H4 (cell line): ENCODE measurements at regions not wholly inside any gene's neighbourhood (a gene's known extent, or its start where the extent isn't known, plus 50 kb on each side); places are given as distances from the start of the nearest gene placed in this dataset.
"Not testable (repeated sequence)": the region's sequence is repeated elsewhere in the genome, so short reads cannot be mapped to it uniquely, and the experiment has no call there.

ENCODE experiments used
- DNase-seq: peaks from one replicate; pipeline ENCODE4 v3.0.0-alpha.2; 2015; ENCODE audit warnings: low spot score

DNA sequence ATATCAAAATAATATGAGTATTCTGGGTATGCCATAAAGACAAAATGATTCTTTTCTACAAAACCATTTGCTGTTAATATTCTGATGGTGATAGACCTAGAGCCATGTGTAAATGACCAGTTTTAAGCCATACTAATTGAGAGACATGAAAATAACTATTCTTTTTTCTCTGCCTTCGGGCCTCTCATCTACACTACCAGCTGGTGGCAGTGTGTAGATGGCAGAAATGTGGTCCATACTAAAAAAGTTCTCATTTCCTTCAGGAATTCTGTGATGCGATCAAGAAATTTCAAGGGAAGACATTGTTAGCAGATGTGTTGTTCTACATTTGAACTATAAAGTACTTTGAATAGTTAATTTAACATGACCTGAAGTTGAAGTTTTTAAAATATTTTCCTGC is 485.2 kb downstream of the TRIB2 start:
- peak; percentile 36 for DNase-seq

DNA sequence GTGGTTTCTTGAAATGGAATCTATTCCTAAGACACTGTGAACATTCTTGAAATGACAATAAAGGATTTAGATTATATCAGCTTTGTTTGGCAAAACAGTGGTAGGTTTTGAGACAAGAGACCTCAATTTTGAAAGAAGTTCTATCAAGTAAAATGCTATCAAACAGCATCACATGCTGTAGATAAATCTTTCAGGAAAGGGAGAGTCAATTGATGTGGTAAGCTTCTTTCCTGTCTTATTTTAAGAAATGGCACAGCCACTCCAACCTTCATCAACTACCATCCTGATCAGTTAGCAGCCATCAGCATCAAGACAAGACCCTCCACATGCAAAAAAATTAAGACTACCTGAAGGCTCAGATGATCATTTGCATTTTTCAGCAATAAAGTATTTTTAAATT is 495.4 kb downstream of the TRIB2 start:
- no peak for DNase-seq

GRCh38 chr2:13218205-13218604 is 501.5 kb downstream of the TRIB2 start:
- DNase-seq: no peak

DNA sequence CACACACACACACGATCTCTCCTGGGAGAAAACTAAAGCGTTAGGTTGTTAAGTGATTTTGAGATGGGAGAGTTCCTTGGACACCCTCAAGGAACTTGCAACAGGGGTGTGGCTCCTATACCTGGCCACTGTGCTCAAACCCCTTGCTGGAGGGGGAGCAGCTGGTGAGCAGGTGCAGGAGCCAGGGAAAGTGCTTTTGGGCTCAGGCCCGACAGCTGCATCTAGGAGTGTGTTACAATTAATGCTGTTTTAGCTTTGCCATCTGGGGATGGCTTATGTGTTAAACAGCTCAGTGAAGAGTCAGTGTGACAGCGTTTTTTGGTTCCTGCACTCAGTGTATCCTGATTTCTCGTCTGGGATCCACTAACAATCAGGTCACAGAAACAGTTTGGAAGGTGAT is 510.8 kb downstream of the TRIB2 start:
- no peak for DNase-seq

DNA sequence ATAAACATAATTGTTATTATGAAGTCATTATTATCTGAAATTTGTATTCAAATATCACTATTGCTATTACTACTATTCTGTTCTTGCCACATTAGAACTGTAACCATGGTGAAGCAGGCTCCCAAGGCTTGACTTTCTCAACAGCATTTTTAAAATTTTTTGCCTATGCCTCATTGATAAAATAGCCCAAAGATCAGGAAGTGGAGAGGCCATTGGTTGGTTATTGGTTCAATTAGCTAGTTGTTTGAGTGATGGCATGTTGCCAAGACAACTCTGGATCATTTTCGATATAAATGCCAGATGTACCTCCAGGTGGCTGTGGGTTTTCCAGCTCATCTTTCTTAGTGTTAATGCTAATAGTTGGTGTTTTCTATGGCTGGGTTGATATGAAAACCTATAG is 513.5 kb downstream of the TRIB2 start:
- no peak for DNase-seq

- DNase-seq: no peak
These were observed 523.3 kb downstream of the TRIB2 start for GRCh38 chr2:13240061-13240460.

- DNase-seq: no peak
These were observed 524.2 kb downstream of the TRIB2 start for GRCh38 chr2:13240789-13241487.

DNA sequence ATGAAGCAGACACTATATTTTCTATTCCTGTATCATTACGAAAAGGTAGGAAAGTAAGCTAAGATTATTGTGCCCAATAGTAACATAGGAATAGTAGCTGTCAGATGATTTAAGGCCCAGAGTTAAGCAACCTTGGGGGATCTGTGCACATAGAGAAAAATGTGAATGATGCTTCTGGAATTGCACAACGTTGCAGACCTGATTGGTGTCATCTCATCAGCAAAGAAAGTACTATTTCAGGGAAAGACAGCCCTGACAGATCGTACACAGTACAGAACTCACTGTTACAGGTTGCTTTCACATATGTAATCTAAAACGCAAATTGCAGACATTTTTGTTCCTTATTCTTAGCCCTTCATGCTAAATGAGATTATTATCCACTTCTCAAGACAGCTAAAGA is 535.9 kb downstream of the TRIB2 start:
- DNase-seq: no peak

GRCh38 chr2:13255485-13255884 is 538.7 kb downstream of the TRIB2 start:
- DNase-seq: no peak

GRCh38 chr2:13260402-13260801 is 543.7 kb downstream of the TRIB2 start:
- DNase-seq: no peak

GRCh38 chr2:13266166-13266565 is 549.4 kb downstream of the TRIB2 start:
- DNase-seq: no peak

- no peak for DNase-seq
These were observed 568.0 kb downstream of the TRIB2 start for GRCh38 chr2:13284688-13285087.

GRCh38 chr2:13289310-13289709 is 572.6 kb downstream of the TRIB2 start:
- DNase-seq: no peak

DNA sequence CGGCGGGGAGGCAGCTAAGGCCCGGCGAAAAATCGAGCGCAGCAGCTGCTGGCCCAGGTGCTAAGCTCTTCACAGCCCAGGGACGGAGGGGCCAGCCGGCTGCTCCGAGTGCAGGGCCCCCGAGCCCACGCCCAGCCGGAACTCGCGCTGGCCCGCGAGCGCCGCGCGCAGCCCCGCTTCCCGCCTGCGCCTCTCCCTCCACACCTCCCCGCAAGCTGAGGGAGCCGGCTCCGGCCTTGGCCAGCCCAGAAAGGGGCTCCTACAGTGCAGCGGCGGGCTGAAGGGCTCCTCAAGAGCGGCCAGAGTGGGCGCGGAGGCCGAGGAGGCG is 591.7 kb downstream of the TRIB2 start:
- DNase-seq: not testable (repeated sequence)

DNA sequence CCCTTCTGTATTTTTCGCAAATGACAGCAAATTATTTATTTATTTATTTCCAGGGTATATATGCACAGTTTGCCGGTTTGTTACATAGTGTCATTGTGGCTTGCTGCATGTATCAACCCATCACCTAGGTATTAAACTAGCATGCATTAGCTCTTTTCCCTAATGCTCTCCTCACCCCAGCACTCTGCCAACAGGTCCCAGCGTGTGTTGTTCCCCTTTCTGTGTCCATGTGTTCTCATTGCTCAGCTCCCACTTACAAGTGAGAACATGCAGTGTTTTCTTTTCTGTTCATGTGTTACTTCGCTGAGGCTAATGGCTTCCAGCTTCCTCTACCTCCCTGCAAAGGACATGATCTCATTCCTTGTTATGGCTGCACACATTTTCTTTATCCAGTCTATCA is 592.3 kb downstream of the TRIB2 start:
- no peak for DNase-seq

DNA sequence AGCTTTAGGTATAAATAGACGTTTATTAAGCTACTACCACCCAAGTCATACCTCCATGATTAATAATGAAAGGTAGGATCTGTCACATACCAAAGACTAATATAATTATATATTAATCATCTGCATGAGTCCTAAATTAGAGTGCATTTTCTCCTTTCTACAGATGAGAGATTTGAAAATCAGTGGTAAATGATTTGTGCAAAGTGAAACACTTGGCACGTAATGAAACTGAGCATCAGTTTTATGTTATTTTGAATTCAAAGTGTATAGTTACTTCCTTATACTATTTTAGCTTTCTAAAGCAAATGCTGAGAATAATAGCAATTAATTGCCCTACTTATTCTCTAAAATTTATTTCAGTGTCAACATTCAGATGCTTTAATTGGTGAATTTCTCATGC is 615.3 kb downstream of the TRIB2 start:
- no peak for DNase-seq

GRCh38 chr2:13334071-13334470 is 617.3 kb downstream of the TRIB2 start:
- not testable (repeated sequence) for DNase-seq

GRCh38 chr2:13334545-13334944 is 617.8 kb downstream of the TRIB2 start:
- DNase-seq: no peak

DNA sequence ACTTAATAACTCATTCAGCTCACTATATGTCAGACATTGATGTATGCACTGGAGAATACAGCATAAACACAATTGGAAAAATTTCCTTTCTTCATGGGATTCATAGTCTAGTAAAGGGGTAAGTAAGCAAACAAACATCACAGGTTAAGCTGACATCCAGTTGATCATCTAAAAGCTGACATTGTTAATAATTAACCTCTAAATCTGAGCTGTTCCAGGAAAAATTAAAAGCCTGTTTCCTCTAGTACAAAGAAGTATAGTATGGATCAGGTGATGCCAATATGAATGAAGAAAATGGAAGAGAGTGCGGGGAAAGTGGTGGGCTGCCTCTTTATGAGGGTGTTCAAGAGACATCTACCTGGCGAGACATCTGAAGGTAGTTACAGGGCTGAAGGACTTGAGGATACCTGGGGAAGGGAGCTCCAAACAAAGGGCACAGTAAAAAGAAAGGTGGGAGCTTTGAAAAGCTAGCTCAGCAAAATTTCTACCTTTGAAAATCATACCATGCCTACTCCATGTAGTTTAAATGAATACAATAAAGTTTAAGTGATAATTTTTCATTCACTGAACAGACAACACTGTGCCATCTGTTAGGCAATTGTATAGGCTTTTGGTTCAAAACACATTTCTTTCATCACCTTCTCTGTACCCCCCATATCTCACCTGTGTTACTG is 619.3 kb downstream of the TRIB2 start:
- no peak for DNase-seq

DNA sequence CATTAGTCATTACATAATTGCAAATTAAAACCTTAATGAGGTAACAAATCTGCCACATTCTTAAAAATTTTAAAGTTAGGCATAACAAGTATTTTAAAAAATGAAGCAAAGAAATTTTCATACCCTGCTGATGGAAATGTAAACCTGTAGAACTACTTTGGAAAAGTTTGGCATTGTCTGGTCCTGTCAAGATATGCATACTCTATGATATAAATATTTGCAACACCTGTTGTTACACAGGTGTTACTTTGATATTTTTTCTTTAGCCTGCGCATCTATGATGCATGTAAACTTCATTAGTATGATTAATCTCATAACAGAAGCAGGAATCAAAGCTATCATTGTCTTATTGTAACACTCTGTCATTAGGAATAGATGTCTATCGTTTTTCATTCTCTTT is 634.3 kb downstream of the TRIB2 start:
- no peak for DNase-seq

DNA sequence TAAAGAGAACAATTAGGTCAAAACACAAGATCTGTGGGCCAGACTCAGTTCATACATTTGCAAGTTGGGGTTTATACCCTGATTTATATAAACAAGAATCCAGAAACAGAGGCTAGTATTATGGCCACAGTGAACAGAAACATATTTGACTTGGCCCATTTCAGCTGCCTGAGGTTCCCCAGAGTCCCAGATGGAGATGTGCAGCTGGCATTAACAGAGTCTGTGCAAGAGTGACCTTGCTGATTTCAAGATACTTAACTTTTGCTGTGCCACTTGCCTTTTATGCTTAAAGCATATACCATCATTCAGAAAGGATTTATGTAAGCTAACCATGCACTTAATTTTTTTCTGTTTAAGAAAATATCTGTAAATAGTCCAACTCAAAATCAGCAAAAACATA is 636.3 kb downstream of the TRIB2 start:
- DNase-seq: no peak

DNA sequence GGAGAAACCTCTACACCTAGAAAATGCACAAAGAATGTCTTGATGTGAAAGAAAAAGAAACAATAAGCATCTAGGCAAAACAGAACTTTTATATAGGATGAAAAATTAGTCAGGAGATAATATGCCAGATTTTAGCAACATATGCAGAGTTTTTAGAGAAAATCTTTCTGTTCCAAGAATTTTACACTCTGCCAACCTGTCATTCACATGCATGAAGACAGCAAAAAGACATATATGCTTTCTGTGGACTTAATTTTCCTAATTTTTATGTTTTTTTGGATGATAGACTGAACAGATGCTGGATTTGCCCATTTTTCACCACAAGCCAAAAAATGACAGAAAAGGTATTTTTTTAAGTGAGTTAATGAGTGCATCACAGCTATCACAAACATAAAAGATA is 637.3 kb downstream of the TRIB2 start:
- DNase-seq: no peak

- not testable (repeated sequence) for DNase-seq
These were observed 665.2 kb downstream of the TRIB2 start for GRCh38 chr2:13381928-13382327.

GRCh38 chr2:13389172-13389571 is 672.4 kb downstream of the TRIB2 start:
- DNase-seq: not testable (repeated sequence)
